ENCODE measurements at regions not wholly inside any gene's neighbourhood (a gene's known extent, or its start where the extent isn't known, plus 50 kb on each side); places are given as distances from the start of the nearest gene placed in this dataset.

GRCh38 chr22:44634426-44635321, 67.3 kb upstream of the PRR5 start:
- in situ Hi-C loops (cut with MboI; ENCODE audit: low pct_ligation_motif_present in 1 of 4, low pct_unique_long_range_greater_than_20kb in 1 of 4, low sequenced_read_pairs in 3 of 4) = loop anchor here in 1 of 4 donors (10.0 kb wide), 1 partner anchor 640 kb away; no protein-coding TSS in a partner anchor
- H3K27me3 ChIP-seq = no peaks in the 10 kb centered on the region
- whole genome bisulfite sequencing, 2 donors (ENCODE audit: low coverage in 1 of 2) = 65% methylated on average over 9 of the region's 9 CpGs; no CpG with 5 or more reads in 1 of the 2 donors
- H3K4me1 ChIP-seq = peaks cover 0 to under 1% (median 0%) of the 10 kb centered on the region in 4 donors
- DNase-seq = no peak
- intact Hi-C loops (cut with DNase I; ENCODE audit: low total_unique reads) = no loop called here
- no peaks in the 10 kb centered on the region for H3K9me3 ChIP-seq
- no peaks in the 10 kb centered on the region for H3K36me3 ChIP-seq
- no peak overlapping the region for H3K27ac ChIP-seq
- H3K4me3 ChIP-seq = no peak overlapping the region
- TF ChIP-seq POLR2AphosphoS5 (IDR thresholded peaks at IDR 0.05) (no peak), EP300 (IDR thresholded peaks at IDR 0.05; ENCODE audit: low read depth) (no peak), CTCF (IDR thresholded peaks at IDR 0.05) (no peak), POLR2A (IDR thresholded peaks at IDR 0.05) (no peak)

- WGBS, 2 donors (ENCODE audit: low coverage in 1 of 2) = 78 to 85% methylated on average over 4 of the region's 4 CpGs
- in situ Hi-C loops (cut with MboI; ENCODE audit: low pct_ligation_motif_present in 1 of 4, low pct_unique_long_range_greater_than_20kb in 1 of 4, low sequenced_read_pairs in 3 of 4) (loop anchor here in 1 of 4 donors (10.0 kb wide), 1 partner anchor 639 kb away; no protein-coding TSS in a partner anchor), intact Hi-C loops (cut with DNase I; ENCODE audit: low total_unique reads) (no loop called here)
- Histone ChIP-seq H3K9me3 (no peaks in the 10 kb centered on the region), H3K27ac (no peak overlapping the region), H3K4me1 (no peaks in the 10 kb centered on the region), H3K36me3 (no peaks in the 10 kb centered on the region), H3K27me3 (no peaks in the 10 kb centered on the region), H3K4me3 (no peak overlapping the region)
- TF ChIP-seq CTCF (IDR thresholded peaks at IDR 0.05) (no peak), EP300 (IDR thresholded peaks at IDR 0.05; ENCODE audit: low read depth) (no peak), POLR2AphosphoS5 (IDR thresholded peaks at IDR 0.05) (no peak), POLR2A (IDR thresholded peaks at IDR 0.05) (no peak)
- no peak for DNase-seq
These were observed 68.4 kb upstream of the PRR5 start for GRCh38 chr22:44633647-44634046.

- Histone ChIP-seq H3K4me1 (no peaks in the 10 kb centered on the region), H3K4me3 (no peak overlapping the region), H3K36me3 (no peaks in the 10 kb centered on the region), H3K9me3 (no peaks in the 10 kb centered on the region), H3K27ac (no peak overlapping the region), H3K27me3 (no peaks in the 10 kb centered on the region)
- 57 to 58% methylated on average over 5 to 7 of the region's 7 CpGs for WGBS, 2 donors (ENCODE audit: low coverage in 1 of 2)
- intact Hi-C loops (cut with DNase I; ENCODE audit: low total_unique reads) (no loop called here), in situ Hi-C loops (cut with MboI; ENCODE audit: low pct_ligation_motif_present in 1 of 4, low pct_unique_long_range_greater_than_20kb in 1 of 4, low sequenced_read_pairs in 3 of 4) (loop anchor here in 1 of 4 donors (10.0 kb wide), 1 partner anchor 638 kb away; no protein-coding TSS in a partner anchor)
- DNase-seq = no peak
- TF ChIP-seq EP300 (IDR thresholded peaks at IDR 0.05; ENCODE audit: low read depth) (no peak), POLR2A (IDR thresholded peaks at IDR 0.05) (no peak), CTCF (IDR thresholded peaks at IDR 0.05) (no peak), POLR2AphosphoS5 (IDR thresholded peaks at IDR 0.05) (no peak)
These were observed 69.2 kb upstream of the PRR5 start for GRCh38 chr22:44632541-44633396.

GRCh38 chr22:44630826-44631225, 71.2 kb upstream of the PRR5 start:
- WGBS, 2 donors (ENCODE audit: low coverage in 1 of 2) = 75% methylated on average over 3 of the region's 3 CpGs; no CpG with 5 or more reads in 1 of the 2 donors
- Histone ChIP-seq H3K27ac (no peak overlapping the region), H3K27me3 (no peaks in the 10 kb centered on the region), H3K9me3 (no peaks in the 10 kb centered on the region), H3K4me3 (no peak overlapping the region), H3K4me1 (no peaks in the 10 kb centered on the region), H3K36me3 (no peaks in the 10 kb centered on the region)
- intact Hi-C loops (cut with DNase I; ENCODE audit: low total_unique reads) = no loop called here
- TF ChIP-seq POLR2A (IDR thresholded peaks at IDR 0.05) (no peak), POLR2AphosphoS5 (IDR thresholded peaks at IDR 0.05) (no peak), EP300 (IDR thresholded peaks at IDR 0.05; ENCODE audit: low read depth) (no peak), CTCF (IDR thresholded peaks at IDR 0.05) (no peak)
- DNase-seq = no peak
- in situ Hi-C loops (cut with MboI; ENCODE audit: low pct_ligation_motif_present in 1 of 4, low pct_unique_long_range_greater_than_20kb in 1 of 4, low sequenced_read_pairs in 3 of 4) = loop anchor here in 1 of 4 donors (10.0 kb wide), 1 partner anchor 636 kb away; no protein-coding TSS in a partner anchor

All from transverse colon (tissue), 4 donors.